ENCODE measurements at regions not wholly inside any gene's neighbourhood (a gene's known extent, or its start where the extent isn't known, plus 50 kb on each side); places are given as distances from the start of the nearest gene placed in this dataset.
A peak's percentile ranks its signal among the peaks of the same experiment; 100 is the strongest.

DNA sequence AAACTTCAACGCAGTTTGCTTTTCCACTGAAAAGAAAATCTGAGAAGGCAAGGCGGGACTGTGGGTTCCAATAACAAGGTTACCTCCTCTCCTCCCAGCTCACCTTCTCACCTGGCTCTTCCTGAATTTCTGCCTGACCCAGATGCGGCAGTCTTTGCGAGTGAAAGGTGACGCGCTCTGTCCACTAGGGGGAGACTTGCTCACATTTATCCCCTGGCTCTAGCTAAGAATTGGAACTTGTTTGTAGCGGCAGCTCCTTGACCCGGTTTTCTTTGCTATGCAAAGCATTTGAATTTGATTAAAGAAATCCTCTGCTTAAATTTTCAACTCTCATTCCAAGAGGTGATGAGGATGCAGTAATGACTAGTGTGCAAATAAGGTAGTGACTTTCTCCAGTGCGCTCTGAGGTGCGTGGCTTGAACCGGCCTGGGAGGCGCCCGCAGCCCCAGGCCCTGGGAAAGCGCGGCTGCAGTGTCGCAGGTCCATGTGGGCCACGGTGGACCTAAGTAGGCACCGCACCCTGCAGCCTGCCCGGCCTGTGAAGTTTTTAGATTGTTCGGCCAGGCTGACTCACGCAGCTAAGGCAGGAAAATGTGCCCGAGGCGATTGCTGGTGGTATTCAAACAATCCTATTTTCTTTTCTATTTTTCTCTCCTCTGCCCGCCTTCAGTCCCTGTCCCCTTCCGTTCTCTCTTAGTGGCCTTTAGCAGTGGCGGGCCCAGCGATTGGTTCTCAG, 336.9 kb upstream of the NPSR1 start:
- Histone ChIP-seq H3K36me3 (no peaks in the 10 kb centered on the region), H3K4me3 (peak overlapping the region in 1 of 2 donors; percentile 21), H3K27ac (no peak overlapping the region), H3K9me3 (no peaks in the 10 kb centered on the region), H3K4me1 (peaks cover 0 to 3% of the 10 kb centered on the region in 2 donors), H3K27me3 (no peaks in the 10 kb centered on the region)
- DNase-seq (ENCODE audit: low spot score) = peak; percentile 66
- TF ChIP-seq, protein P1, sequence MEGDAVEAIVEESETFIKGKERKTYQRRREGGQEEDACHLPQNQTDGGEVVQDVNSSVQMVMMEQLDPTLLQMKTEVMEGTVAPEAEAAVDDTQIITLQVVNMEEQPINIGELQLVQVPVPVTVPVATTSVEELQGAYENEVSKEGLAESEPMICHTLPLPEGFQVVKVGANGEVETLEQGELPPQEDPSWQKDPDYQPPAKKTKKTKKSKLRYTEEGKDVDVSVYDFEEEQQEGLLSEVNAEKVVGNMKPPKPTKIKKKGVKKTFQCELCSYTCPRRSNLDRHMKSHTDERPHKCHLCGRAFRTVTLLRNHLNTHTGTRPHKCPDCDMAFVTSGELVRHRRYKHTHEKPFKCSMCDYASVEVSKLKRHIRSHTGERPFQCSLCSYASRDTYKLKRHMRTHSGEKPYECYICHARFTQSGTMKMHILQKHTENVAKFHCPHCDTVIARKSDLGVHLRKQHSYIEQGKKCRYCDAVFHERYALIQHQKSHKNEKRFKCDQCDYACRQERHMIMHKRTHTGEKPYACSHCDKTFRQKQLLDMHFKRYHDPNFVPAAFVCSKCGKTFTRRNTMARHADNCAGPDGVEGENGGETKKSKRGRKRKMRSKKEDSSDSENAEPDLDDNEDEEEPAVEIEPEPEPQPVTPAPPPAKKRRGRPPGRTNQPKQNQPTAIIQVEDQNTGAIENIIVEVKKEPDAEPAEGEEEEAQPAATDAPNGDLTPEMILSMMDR (IDR thresholded peaks at IDR 0.05) = peak; percentile 85 to 86

DNA sequence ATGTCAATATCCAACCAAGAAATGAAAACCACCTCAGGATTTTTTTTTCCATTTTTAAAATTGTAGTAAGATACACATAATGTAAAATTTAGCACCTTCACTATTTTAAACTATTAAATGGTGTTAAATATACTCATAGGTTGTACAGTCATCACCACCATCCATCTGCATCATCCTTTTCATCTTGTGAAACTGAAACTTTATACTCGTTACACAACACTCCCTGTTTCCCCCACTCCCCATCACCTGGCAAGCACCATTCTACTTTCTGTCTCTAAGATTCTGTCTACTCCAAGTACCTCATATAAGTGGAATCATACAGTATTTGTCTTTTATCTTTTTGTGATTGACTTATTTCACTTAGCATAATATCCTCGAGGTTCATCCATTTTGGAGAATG, 335.2 kb upstream of the NPSR1 start:
- DNase-seq (ENCODE audit: low spot score) = no peak
- Histone ChIP-seq H3K27me3 (no peaks in the 10 kb centered on the region), H3K4me3 (no peak overlapping the region), H3K4me1 (peaks cover 0 to 3% of the 10 kb centered on the region in 2 donors), H3K27ac (no peak overlapping the region), H3K9me3 (no peaks in the 10 kb centered on the region), H3K36me3 (no peaks in the 10 kb centered on the region)
- TF ChIP-seq, protein P1 (IDR thresholded peaks at IDR 0.05) = no peak

DNA sequence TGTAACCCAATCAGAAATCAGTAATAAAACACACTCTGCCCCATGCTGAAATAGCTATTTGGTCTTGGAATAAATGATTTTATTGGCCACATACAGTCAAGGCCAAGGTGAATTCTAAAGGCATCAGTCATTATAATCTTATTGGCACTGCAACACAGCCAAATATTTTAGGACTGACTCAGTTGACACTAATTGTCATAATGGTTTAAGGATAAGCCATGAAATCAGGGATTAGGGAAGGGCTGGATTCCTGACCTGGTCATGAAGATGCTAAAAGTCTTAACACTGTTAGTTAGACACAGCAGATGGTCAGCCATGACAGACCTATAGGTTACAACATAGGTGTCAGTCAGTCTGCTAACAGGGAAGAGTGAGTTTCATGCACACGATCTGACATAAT, 330.3 kb upstream of the NPSR1 start:
- TF ChIP-seq, protein P1 (IDR thresholded peaks at IDR 0.05) = no peak
- H3K27me3 ChIP-seq = no peaks in the 10 kb centered on the region

DNA sequence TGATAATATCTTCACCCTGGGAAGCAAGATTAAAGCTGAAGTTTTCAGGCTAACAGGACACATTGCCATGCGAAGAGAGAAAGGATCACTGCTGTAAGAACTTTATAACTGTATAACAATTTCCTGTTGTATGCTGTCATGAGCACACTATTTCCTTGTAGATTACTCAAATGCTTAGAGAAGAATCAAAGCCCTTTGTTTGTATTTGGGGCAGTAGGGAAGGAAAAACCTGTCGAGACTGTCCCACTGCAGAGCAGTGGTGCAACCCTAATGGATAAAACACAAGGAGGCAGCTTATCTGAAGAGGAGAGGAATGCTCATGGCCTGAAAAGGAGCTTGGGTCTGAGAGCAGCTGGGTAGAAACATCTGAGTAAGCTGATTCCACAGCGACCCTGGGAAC, 327.7 kb upstream of the NPSR1 start:
- Histone ChIP-seq H3K4me3 (no peak overlapping the region), H3K9me3 (no peaks in the 10 kb centered on the region), H3K4me1 (no peaks in the 10 kb centered on the region), H3K36me3 (no peaks in the 10 kb centered on the region), H3K27ac (no peak overlapping the region), H3K27me3 (no peaks in the 10 kb centered on the region)
- DNase-seq (ENCODE audit: low spot score) = no peak
- TF ChIP-seq, protein P1 (IDR thresholded peaks at IDR 0.05) = no peak

More for the DNA sequence above, 330.3 kb upstream of the NPSR1 start:
- Histone ChIP-seq H3K36me3 (no peaks in the 10 kb centered on the region), H3K9me3 (no peaks in the 10 kb centered on the region), H3K4me3 (no peak overlapping the region), H3K27ac (no peak overlapping the region), H3K4me1 (no peaks in the 10 kb centered on the region)
- DNase-seq (ENCODE audit: low spot score) = no peak

DNA sequence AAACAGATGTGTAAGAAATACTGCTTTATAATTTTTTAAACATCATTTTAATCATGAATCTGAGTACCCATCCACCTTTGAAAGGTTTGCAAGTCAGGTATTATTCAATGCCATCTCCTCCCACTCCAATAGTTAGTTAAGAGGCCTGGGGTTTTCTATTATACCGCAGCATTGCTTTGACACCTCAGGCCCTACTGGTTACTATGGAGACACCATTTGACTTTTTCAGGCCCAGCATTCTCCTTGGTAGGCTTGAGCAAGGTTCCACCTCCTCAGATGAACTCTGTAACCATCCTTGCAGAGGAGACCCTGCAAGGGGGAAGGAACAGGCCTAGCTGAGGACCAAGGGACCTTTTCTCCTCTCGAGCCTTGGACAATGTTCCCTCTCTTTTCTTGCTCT, 326.9 kb upstream of the NPSR1 start:
- Histone ChIP-seq H3K9me3 (no peaks in the 10 kb centered on the region), H3K4me1 (no peaks in the 10 kb centered on the region), H3K36me3 (no peaks in the 10 kb centered on the region), H3K4me3 (no peak overlapping the region), H3K27me3 (no peaks in the 10 kb centered on the region), H3K27ac (no peak overlapping the region)
- TF ChIP-seq, protein P1 (IDR thresholded peaks at IDR 0.05) = no peak
- no peak for DNase-seq (ENCODE audit: low spot score)

DNA sequence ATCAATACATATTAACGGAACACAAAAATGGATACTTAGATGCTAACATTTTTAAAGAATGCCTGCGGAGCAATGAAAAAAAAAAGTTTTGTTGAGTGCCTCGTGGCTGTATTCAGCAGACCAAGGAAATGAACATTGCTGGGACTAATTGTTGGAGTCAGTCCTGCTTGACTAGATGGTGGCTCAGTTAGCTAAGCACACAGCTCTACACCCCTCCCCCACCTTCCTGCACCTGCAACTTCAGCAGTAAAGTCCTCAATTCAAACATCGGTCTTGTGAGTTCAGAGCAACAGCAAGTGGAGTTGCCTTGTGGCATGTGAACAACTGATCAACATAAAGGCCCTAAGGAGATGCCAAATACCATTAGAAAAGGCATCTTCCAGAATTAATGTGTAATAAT, 326.0 kb upstream of the NPSR1 start:
- no peaks in the 10 kb centered on the region for H3K36me3 ChIP-seq
- H3K4me1 ChIP-seq = no peaks in the 10 kb centered on the region
- TF ChIP-seq, protein P1 (IDR thresholded peaks at IDR 0.05) = no peak
- peaks cover 2 to 4% of the 10 kb centered on the region in 2 donors for H3K9me3 ChIP-seq
- H3K4me3 ChIP-seq = no peak overlapping the region
- no peak for DNase-seq (ENCODE audit: low spot score)
- no peak overlapping the region for H3K27ac ChIP-seq
- H3K27me3 ChIP-seq = no peaks in the 10 kb centered on the region

Measured in right atrium auricular region (tissue), 2 donors.